B cell (primary cell): ENCODE measurements at regions not wholly inside any gene's neighbourhood (a gene's known extent, or its start where the extent isn't known, plus 50 kb on each side); places are given as distances from the start of the nearest gene placed in this dataset.

ENCODE experiments used
- CTCF ChIP-seq: fragments of 200-600 bp; IDR thresholded peaks from one replicate; pipeline ENCODE4 v1.8.0; 2022; ENCODE audit warnings: antibody characterized with exemption, mild to moderate bottlenecking
- EZH2 ChIP-seq: IDR thresholded peaks from 2 replicates; pipeline ENCODE4 v1.6.1; 2012; ENCODE audit warnings: borderline replicate concordance, low read depth, mild to moderate bottlenecking, moderate library complexity, low read length; ENCODE audit not compliant: insufficient read depth, poor library complexity, severe bottlenecking

DNA sequence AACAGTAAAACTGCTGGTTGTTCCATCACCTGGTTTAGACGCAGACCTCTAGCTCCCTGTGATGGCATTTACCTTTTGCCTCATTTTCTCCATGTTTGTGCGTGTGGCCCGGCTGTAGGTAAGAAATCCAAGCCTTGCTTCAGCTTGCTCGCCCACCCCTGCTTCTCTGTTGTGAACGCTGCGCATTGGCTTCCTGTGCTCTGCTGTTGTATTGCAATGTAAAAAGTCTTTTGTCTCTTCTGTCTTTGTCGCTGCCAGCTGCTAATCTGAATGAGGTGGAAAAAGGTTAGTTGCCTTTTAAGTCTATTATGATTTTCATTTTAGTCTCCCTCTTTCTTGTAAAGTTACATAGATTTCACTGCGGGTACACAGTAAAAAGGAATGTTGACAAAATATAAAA is 127.3 kb upstream of the PACRGL start:
- TF ChIP-seq CTCF: no peak
- no peak for TF ChIP-seq EZH2
